GM21619 (cell line): ENCODE measurements at regions not wholly inside any gene's neighbourhood (a gene's known extent, or its start where the extent isn't known, plus 50 kb on each side); places are given as distances from the start of the nearest gene placed in this dataset.

Source experiments
- ATAC-seq: cut with Tn5 transposase; IDR thresholded peaks from one replicate; pipeline ENCODE4 v1.9.1; 2021; ENCODE audit not compliant: unreplicated experiment

DNA sequence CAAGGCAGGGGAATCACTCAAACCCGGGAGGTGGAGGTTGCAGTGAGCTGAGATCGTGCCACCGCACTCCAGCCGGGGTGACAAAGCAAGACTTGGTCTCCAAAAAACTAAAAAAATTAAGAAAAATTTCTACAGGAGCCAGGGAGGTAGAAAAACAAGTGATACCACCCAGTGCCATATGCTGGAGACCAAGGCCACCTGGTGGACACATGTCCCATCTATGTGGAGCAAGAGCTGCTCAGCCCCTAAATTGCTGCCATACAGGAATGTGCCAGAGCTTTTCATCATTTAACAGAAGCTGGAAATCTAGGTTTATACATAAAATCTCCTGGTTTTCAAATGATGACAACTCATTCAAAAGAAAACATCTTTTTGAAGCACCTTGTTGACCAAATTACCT is 61.4 kb upstream of the ELK3 start:
- ATAC-seq = no peak

DNA sequence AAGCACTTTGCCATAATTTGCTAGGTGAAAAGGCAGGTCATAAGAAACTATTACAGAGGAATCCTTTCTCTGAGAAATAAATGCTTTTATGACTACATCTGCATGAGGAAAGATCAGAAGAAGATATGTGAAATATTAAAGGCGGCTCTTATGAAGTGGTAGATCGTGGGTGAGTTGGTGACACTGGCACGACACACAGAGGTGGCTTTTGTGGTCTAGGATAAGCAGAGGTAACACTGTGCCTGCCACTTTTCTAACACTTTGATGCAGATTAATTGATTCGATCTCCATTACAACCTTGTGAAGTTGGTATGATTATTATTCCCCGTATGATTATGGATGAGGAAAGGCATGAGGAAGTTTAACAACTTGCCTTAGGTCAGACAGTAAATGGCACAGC is 60.0 kb upstream of the ELK3 start:
- no peak for ATAC-seq

DNA sequence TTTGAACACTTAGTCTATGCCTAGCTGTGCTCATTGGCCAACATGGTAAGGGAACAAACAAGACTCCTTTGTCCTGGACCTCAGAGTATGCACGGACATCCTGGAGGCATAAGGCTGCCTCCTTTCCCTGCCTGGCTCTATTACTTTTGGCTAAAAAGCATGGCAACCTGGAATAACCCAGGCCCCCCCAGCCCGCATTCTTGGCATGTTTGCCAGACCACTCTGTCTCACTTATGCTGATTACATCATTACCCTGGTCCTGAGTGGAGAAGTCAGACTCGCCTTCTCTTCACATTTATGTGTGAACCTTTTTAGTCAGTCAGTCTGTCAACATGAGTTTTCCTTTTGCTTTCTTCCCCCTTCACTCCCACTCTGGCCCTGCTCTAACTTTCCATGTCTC is 58.0 kb upstream of the ELK3 start:
- ATAC-seq = no peak

DNA sequence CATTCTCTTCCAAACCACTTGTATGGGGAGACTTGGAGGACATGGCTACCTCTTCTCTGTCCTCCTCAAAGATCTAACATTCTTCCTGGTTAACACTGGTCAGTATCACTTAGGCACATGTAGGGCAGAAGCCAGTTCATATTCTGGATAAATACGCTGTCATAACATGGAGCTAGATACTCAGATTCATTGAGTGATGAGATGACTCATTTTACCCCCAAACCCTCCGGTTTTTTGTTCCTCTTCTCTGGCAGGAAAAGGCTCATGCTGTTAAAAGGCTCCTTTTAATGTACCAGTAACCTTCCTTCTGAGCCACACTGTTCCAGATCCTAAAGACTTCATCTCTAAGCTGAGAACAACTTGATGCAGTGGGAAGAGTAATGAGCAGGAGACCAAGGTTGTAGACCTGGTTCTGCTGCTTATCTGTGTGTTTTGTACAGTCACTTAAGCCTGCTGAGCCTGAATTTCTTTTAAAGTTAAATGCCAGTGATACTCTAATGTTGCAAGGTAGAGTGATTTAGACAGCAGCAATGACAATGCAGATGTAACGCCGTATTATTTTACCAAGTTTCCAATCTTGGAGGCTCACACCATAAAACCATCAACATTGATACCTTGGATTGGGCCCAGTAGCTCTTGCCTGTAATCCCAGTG is 57.3 kb upstream of the ELK3 start:
- ATAC-seq = no peak

DNA sequence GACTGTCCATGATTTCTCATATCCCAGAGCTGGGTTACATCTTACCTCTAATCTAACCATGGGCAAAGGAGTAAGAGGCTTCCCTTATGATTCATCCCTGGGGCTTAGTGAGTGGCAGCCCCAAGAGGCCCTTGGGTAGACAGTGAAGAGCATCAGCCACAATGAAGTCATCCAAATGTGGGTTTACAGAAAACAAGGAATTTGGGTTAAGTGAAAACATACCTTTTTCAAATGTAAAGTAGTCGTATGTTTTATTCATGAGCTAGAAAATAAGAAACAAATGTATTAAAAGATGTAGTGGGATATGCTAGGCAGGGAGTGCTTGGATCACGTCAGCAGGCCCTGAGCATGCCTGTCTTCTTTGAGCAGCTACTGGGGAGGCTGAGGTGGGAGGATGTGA is 54.0 kb upstream of the ELK3 start:
- no peak for ATAC-seq

DNA sequence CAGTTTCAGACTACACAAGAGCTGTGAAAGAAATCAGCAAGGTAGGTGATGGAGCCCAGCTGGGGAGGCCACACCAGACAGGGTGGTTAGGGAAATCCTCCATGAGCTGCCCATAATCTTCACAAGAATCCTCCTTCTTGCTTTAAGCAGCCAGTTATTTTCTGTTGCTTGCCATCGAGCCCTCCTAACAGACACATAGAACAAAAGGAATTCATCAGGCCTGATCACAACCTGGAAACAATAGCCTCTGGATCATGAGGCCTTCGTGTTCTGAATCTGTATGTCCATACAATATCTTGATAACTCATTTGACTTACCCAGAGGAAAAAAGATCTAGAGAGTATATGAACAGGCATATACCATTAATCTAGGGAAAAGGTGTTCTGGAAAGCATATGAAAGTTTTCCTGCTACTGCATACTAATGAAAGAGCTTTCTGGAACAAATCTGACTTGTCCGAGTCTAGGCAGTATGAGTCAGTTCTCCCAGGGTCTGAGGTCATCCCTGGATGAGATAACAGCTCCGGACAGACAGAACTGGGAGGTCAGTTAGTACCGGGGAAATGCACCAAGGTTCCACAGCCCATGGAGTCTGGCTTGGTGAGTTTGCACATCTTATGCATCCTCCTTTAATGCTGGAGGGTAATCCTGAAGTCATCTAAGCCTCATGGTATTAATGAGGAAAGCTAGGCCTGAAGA is 52.8 kb upstream of the ELK3 start:
- ATAC-seq = no peak

DNA sequence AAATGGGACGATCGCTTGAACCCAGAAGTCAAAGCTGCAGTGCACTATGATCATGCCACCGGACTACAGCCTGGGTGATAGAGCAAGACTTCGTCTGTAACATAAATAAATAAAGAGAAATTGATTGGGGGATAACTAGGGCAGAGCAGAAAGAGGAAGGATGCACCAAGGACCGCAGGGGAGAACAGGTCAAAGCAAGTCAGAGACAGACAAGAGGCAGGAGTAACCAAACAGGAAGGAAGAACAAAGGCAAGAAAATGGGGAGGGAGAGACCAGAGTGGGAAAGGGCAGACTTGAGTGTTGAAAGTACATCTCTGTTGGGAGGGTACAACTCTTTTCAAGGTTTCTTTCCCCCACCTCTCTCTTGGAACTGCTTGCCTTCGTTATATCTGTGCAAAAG is 50.8 kb upstream of the ELK3 start:
- no peak for ATAC-seq

DNA sequence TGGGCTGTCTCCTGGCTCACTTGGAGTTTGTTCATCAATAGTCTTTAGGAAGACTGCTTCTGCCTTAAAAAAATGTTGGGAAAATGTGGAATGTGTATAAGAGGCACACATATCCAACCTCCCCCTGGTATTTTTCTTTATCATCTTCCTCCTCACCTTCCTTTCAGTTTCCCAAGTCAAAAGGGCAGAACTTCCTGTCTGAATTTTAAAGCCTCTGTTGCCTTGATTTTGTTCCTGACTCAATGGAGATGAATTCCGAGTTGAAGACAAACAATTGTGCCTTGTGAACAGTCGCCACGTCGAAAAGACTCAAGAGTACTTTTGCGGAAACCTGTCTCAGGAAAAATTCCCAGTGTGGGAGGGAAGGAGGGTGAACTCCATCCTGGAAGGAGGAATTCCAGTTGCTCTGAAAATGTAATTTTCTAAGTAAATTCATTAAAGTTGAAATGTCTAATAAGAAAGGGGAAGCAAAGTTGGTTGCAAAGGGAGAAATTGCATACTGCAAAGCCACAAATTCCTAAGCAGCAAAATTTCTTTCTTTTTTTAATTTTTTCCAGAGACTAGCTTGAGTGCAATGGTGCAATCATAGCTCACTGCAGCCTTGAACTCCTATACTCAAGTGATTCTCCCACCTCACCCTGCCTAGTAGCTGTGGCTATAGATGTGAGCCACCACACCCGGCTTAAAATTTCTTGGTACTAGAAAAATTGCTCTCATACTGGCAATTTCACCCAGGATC is 50.2 kb upstream of the ELK3 start:
- no peak for ATAC-seq
